ENCODE measurements at regions not wholly inside any gene's neighbourhood (a gene's known extent, or its start where the extent isn't known, plus 50 kb on each side); places are given as distances from the start of the nearest gene placed in this dataset.
"Not testable (repeated sequence)": the region's sequence is repeated elsewhere in the genome, so short reads cannot be mapped to it uniquely, and the experiment has no call there.

DNA sequence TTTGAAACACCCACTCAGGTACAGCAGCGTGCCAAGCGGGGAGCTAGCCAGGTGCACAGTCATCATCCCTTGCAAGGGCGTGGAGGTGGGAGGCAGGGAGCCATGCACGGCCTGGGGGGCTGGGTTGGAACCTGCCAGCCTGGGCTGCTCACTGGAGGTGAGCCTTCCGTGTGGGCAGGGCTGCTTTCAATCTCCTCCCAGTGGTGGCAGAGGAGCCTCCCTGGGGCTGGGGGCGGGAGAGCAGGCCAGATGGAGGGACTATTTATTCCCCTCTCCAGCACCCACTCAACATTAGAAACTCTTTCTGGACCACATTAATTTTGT, 90.3 kb downstream of the KATNIP start:
- Mint-ChIP-seq H3K4me1 (no peaks in the 10 kb centered on the region), H3K27ac (no peak overlapping the region), H3K4me3 (no peak overlapping the region), H3K27me3 (no peaks in the 10 kb centered on the region), H3K36me3 (peaks cover 28% of the 10 kb centered on the region), H3K9me3 (peaks cover 0 to 1% (median 0%) of the 10 kb centered on the region in 7 donors)
- Histone ChIP-seq H3K4me1 (ENCODE audit: control insufficient read depth, insufficient read depth, low read length, poor library complexity, severe bottlenecking) (no peaks in the 10 kb centered on the region), H3K27ac (ENCODE audit: insufficient read depth, low read length, poor library complexity, severe bottlenecking) (no peak overlapping the region), H3K4me3 (ENCODE audit: low read depth, low read length) (no peak overlapping the region), H3K27me3 (ENCODE audit: control insufficient read depth, insufficient read depth, low read length) (no peaks in the 10 kb centered on the region), H3K36me3 (ENCODE audit: control insufficient read depth, insufficient read depth, low read length) (no peaks in the 10 kb centered on the region), H3K9me3 (ENCODE audit: control insufficient read depth in 2 of 2, low read length in 2 of 2) (no peaks in the 10 kb centered on the region)
- no peak for ATAC-seq (ENCODE audit: low read depth in 2 of 2)
- no peak for DNase-seq

DNA sequence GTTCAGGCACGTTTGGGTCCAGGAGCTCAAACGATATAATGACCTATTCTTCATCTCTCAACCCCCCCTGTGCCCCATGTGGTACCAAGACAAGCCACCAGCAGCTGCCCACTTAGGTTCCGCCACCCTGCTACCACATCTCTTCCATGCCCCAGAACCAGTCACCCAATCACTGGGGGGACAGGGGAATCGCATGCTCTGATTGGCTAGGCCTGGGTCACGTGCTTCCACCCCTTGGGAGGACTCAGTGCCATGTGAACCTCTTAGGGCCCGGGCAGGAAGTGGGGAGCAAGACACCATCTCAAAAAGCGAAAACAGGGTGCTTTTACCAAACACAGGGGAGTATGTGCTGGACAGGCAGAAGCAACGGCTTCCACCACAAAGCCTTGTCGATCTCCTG, 91.3 kb downstream of the KATNIP start:
- ATAC-seq (ENCODE audit: low read depth in 2 of 2) (no peak), DNase-seq (peak in 1 of 3 donors; percentile 16)
- peaks cover 28% of the 10 kb centered on the region for H3K36me3 Mint-ChIP-seq
- Histone ChIP-seq H3K27ac (ENCODE audit: insufficient read depth, low read length, poor library complexity, severe bottlenecking) (no peak overlapping the region), H3K9me3 (ENCODE audit: control insufficient read depth in 2 of 2, low read length in 2 of 2) (no peaks in the 10 kb centered on the region), H3K4me1 (ENCODE audit: control insufficient read depth, insufficient read depth, low read length, poor library complexity, severe bottlenecking) (no peaks in the 10 kb centered on the region), H3K4me3 (ENCODE audit: low read depth, low read length) (no peak overlapping the region), H3K36me3 (ENCODE audit: control insufficient read depth, insufficient read depth, low read length) (no peaks in the 10 kb centered on the region), H3K27me3 (ENCODE audit: control insufficient read depth, insufficient read depth, low read length) (no peaks in the 10 kb centered on the region)
- H3K4me1 Mint-ChIP-seq = no peaks in the 10 kb centered on the region
- no peak overlapping the region for H3K27ac Mint-ChIP-seq
- peaks cover 0 to 1% (median 0%) of the 10 kb centered on the region in 7 donors for H3K9me3 Mint-ChIP-seq
- H3K4me3 Mint-ChIP-seq = no peak overlapping the region
- H3K27me3 Mint-ChIP-seq = no peaks in the 10 kb centered on the region

DNA sequence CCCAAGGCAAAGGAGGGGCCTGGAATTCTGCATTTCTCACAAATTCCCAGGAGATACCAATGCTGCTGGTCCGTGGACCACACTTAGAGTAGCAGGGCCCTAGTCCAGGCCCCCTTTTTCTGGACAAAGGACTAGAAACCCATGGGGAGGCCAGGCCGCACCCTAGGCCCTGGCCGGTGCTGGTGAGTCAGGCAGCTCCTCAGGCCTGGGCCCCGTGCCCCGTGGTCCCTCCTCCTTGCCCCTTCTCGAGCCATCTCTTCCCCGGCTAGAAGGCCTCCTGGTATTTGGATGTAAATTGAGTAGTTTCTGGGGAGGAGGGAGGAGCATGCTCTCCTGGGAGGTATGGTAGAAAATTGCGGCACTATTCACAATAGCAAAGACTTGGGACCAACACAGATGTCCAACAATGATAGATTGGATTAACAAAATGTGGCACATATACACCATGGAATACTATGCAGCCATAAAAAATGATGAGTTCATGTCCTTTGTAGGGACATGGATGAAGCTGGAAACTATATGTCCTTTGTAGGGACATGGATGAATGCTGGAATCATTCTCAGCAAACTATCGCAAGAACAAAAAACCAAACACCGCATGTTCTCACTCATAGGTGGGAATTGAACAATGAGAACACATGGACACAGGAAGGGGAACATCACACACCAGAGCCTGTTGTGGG, 91.9 kb downstream of the KATNIP start:
- H3K4me1 ChIP-seq (ENCODE audit: control insufficient read depth, insufficient read depth, low read length, poor library complexity, severe bottlenecking); H3K4me1 Mint-ChIP-seq; H3K4me3 ChIP-seq (ENCODE audit: low read depth, low read length); H3K27me3 Mint-ChIP-seq; H3K27ac ChIP-seq (ENCODE audit: insufficient read depth, low read length, poor library complexity, severe bottlenecking); DNase-seq; H3K9me3 ChIP-seq (ENCODE audit: control insufficient read depth in 2 of 2, low read length in 2 of 2); H3K4me3 Mint-ChIP-seq; ATAC-seq (ENCODE audit: low read depth in 2 of 2); H3K27me3 ChIP-seq (ENCODE audit: control insufficient read depth, insufficient read depth, low read length); H3K36me3 ChIP-seq (ENCODE audit: control insufficient read depth, insufficient read depth, low read length); H3K27ac Mint-ChIP-seq; H3K9me3 Mint-ChIP-seq: not testable (repeated sequence)
- peaks cover 27% of the 10 kb centered on the region for H3K36me3 Mint-ChIP-seq

DNA sequence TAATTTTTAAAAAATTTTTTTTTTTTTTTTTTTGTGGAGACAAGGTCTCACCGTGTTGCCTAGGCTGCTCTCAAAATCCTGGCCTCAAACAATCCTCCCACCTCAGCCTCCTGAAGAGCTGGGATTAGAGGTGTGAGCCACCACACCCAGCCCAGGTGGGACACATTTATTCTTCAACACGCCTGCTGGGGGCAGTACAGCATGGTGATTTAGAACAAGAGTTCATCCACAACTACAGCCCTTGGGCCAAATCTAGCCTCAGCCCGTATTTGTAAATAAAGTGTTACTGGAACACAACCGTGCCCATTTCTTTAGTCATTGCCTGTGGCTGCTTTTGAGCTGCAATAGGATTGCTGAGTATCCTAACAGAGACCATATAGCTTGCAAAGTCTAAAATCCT, 92.8 kb downstream of the KATNIP start:
- H3K36me3 Mint-ChIP-seq = peaks cover 23% of the 10 kb centered on the region
- H3K36me3 ChIP-seq (ENCODE audit: control insufficient read depth, insufficient read depth, low read length) = no peaks in the 10 kb centered on the region
- no peaks in the 10 kb centered on the region for H3K4me1 Mint-ChIP-seq
- H3K27me3 ChIP-seq (ENCODE audit: control insufficient read depth, insufficient read depth, low read length) = no peaks in the 10 kb centered on the region
- ATAC-seq (ENCODE audit: low read depth in 2 of 2) (no peak), DNase-seq (peak in 1 of 3 donors; percentile 23)
- H3K4me3 Mint-ChIP-seq = no peak overlapping the region
- H3K4me3 ChIP-seq (ENCODE audit: low read depth, low read length) = no peak overlapping the region
- H3K27me3 Mint-ChIP-seq = no peaks in the 10 kb centered on the region
- H3K9me3 Mint-ChIP-seq = no peaks in the 10 kb centered on the region
- H3K27ac Mint-ChIP-seq = no peak overlapping the region
- no peaks in the 10 kb centered on the region for H3K4me1 ChIP-seq (ENCODE audit: control insufficient read depth, insufficient read depth, low read length, poor library complexity, severe bottlenecking)
- H3K9me3 ChIP-seq (ENCODE audit: control insufficient read depth in 2 of 2, low read length in 2 of 2) = no peaks in the 10 kb centered on the region
- no peak overlapping the region for H3K27ac ChIP-seq (ENCODE audit: insufficient read depth, low read length, poor library complexity, severe bottlenecking)

DNA sequence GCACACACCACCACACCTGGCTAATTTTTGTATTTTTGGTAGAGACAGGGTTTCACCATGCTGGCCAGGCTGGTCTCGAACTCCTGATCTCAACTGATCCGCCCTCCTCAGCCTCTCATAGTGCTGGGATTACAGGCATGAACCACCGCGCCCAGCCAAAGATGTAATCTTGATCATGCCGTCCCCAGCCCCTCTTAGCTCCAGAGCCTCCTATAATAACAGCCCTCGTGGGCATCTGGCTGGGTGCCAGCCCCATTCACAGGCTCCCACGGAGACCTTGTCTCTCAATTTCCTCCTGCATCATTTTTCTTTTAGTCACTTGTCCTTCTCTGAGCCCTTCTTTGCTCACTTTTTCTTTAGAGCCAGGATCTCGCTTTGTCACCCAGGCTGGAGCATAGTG, 94.2 kb downstream of the KATNIP start:
- no peak for DNase-seq
- Mint-ChIP-seq H3K4me1 (no peaks in the 10 kb centered on the region), H3K27ac (no peak overlapping the region), H3K9me3 (no peaks in the 10 kb centered on the region), H3K27me3 (no peaks in the 10 kb centered on the region), H3K36me3 (peaks cover 30% of the 10 kb centered on the region), H3K4me3 (no peak overlapping the region)
- H3K27me3 ChIP-seq (ENCODE audit: control insufficient read depth, insufficient read depth, low read length) = no peaks in the 10 kb centered on the region
- no peak overlapping the region for H3K27ac ChIP-seq (ENCODE audit: insufficient read depth, low read length, poor library complexity, severe bottlenecking)
- H3K9me3 ChIP-seq (ENCODE audit: control insufficient read depth in 2 of 2, low read length in 2 of 2) = no peaks in the 10 kb centered on the region
- no peak for ATAC-seq (ENCODE audit: low read depth in 2 of 2)
- H3K4me3 ChIP-seq (ENCODE audit: low read depth, low read length) = no peak overlapping the region
- H3K36me3 ChIP-seq (ENCODE audit: control insufficient read depth, insufficient read depth, low read length) = no peaks in the 10 kb centered on the region
- H3K4me1 ChIP-seq (ENCODE audit: control insufficient read depth, insufficient read depth, low read length, poor library complexity, severe bottlenecking) = no peaks in the 10 kb centered on the region

DNA sequence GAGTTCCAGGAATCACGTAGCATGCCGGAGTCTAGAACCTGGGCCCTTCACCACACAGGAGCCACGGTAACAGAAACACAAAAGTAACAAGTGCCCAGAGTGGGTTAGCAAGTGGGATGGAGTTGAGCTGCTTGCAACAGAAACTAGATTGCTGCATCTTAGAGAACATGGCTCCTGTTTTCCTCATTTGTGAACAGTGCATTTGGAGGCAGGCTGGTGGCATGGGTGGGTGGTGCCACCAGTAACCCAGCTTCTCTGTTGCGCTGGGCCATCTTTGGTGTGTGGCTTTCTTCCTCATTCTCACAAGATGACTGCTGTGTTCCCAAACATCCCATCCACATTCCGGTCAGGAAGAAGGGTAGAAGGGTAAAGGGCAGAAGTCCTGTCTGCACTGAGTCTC, 95.5 kb downstream of the KATNIP start:
- H3K27ac ChIP-seq (ENCODE audit: insufficient read depth, low read length, poor library complexity, severe bottlenecking) = no peak overlapping the region
- H3K9me3 ChIP-seq (ENCODE audit: control insufficient read depth in 2 of 2, low read length in 2 of 2) = no peaks in the 10 kb centered on the region
- no peaks in the 10 kb centered on the region for H3K36me3 ChIP-seq (ENCODE audit: control insufficient read depth, insufficient read depth, low read length)
- peaks cover 37% of the 10 kb centered on the region for H3K36me3 Mint-ChIP-seq
- no peak for DNase-seq
- ATAC-seq (ENCODE audit: low read depth in 2 of 2) = no peak
- H3K4me3 ChIP-seq (ENCODE audit: low read depth, low read length) = no peak overlapping the region
- no peak overlapping the region for H3K27ac Mint-ChIP-seq
- H3K4me1 ChIP-seq (ENCODE audit: control insufficient read depth, insufficient read depth, low read length, poor library complexity, severe bottlenecking) = no peaks in the 10 kb centered on the region
- no peaks in the 10 kb centered on the region for H3K4me1 Mint-ChIP-seq
- H3K9me3 Mint-ChIP-seq = no peaks in the 10 kb centered on the region
- H3K4me3 Mint-ChIP-seq = no peak overlapping the region
- H3K27me3 Mint-ChIP-seq = no peaks in the 10 kb centered on the region
- no peaks in the 10 kb centered on the region for H3K27me3 ChIP-seq (ENCODE audit: control insufficient read depth, insufficient read depth, low read length)

DNA sequence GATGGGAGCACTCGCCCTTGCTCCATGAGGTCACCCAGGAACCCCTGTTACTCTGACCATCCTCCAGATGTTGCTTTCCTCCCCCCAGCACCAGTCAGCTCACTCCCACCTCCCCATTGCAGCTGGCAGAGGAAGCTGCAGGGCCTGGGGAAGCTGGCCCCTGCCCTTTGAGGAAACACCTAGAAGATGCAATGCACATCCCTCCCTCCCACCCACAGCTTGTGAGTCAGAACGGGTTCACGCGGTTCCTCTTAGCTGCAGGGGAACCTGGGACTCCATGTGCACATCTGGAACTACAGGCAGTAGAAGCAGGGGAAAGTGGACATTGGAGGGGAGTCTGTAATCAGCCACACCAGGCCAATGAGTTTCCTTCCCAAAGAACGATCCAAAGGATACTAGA, 96.9 kb downstream of the KATNIP start:
- peaks cover 30% of the 10 kb centered on the region for H3K36me3 Mint-ChIP-seq
- no peaks in the 10 kb centered on the region for H3K4me1 ChIP-seq (ENCODE audit: control insufficient read depth, insufficient read depth, low read length, poor library complexity, severe bottlenecking)
- H3K4me3 Mint-ChIP-seq = no peak overlapping the region
- ATAC-seq (ENCODE audit: low read depth in 2 of 2) (no peak), DNase-seq (no peak)
- no peaks in the 10 kb centered on the region for H3K27me3 Mint-ChIP-seq
- no peaks in the 10 kb centered on the region for H3K27me3 ChIP-seq (ENCODE audit: control insufficient read depth, insufficient read depth, low read length)
- H3K4me3 ChIP-seq (ENCODE audit: low read depth, low read length) = no peak overlapping the region
- H3K4me1 Mint-ChIP-seq = no peaks in the 10 kb centered on the region
- H3K36me3 ChIP-seq (ENCODE audit: control insufficient read depth, insufficient read depth, low read length) = no peaks in the 10 kb centered on the region
- no peak overlapping the region for H3K27ac ChIP-seq (ENCODE audit: insufficient read depth, low read length, poor library complexity, severe bottlenecking)
- no peaks in the 10 kb centered on the region for H3K9me3 ChIP-seq (ENCODE audit: control insufficient read depth in 2 of 2, low read length in 2 of 2)
- H3K9me3 Mint-ChIP-seq = no peaks in the 10 kb centered on the region
- no peak overlapping the region for H3K27ac Mint-ChIP-seq

DNA sequence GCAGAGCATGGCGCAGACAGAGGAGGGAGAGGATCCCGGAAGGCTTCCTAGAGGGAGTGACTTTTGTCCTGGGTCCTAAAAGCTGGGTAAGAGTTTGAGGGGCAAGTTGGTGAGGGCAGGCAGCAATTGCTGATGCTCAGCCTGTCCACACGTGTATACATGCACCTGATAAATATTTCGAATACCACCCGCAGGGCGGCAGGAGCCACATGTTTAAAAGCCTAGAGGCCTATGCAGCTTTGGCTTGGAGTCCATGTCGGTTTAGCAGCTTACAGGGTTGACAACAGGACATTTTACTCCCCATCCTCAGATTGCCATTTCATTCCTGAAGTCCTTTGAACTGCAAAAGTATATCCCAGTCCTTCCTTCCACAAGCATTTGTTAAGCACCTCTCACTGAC, 99.1 kb downstream of the KATNIP start:
- Histone ChIP-seq H3K4me1 (ENCODE audit: control insufficient read depth, insufficient read depth, low read length, poor library complexity, severe bottlenecking) (no peaks in the 10 kb centered on the region), H3K4me3 (ENCODE audit: low read depth, low read length) (no peak overlapping the region), H3K36me3 (ENCODE audit: control insufficient read depth, insufficient read depth, low read length) (no peaks in the 10 kb centered on the region), H3K27me3 (ENCODE audit: control insufficient read depth, insufficient read depth, low read length) (no peaks in the 10 kb centered on the region), H3K9me3 (ENCODE audit: control insufficient read depth in 2 of 2, low read length in 2 of 2) (no peaks in the 10 kb centered on the region), H3K27ac (ENCODE audit: insufficient read depth, low read length, poor library complexity, severe bottlenecking) (no peak overlapping the region)
- Mint-ChIP-seq H3K4me3 (no peak overlapping the region), H3K27me3 (no peaks in the 10 kb centered on the region), H3K9me3 (no peaks in the 10 kb centered on the region), H3K4me1 (no peaks in the 10 kb centered on the region), H3K27ac (peak overlapping the region in 1 of 3 donors; percentile 1), H3K36me3 (peaks cover 29% of the 10 kb centered on the region)
- DNase-seq (no peak), ATAC-seq (ENCODE audit: low read depth in 2 of 2) (no peak)
